ENCODE measurements at regions not wholly inside any gene's neighbourhood (a gene's known extent, or its start where the extent isn't known, plus 50 kb on each side); places are given as distances from the start of the nearest gene placed in this dataset.

GRCh38 chr2:133918141-133918540 is 335.7 kb upstream of the MGAT5 start:
- TF ChIP-seq POLR2A (IDR thresholded peaks at IDR 0.05) (no peak), CTCF (IDR thresholded peaks at IDR 0.05) (no peak), EP300 (IDR thresholded peaks at IDR 0.05) (no peak)

Data from gastroesophageal sphincter (tissue), 3 donors.